IPS DF 6.9 (cell line): ENCODE measurements at regions not wholly inside any gene's neighbourhood (a gene's known extent, or its start where the extent isn't known, plus 50 kb on each side); places are given as distances from the start of the nearest gene placed in this dataset.

Source experiments
- DNase-seq: peaks from one replicate; pipeline ENCODE4 v3.0.0-alpha.2; 2013; ENCODE audit warnings: low read depth, low spot score
- H3K27ac ChIP-seq: one replicate; pipeline ENCODE4 v1.5.1; 2013; ENCODE audit warnings: low read length, control low read depth
- H3K27me3 ChIP-seq: 2 replicates; pipeline ENCODE4 v1.6.1; 2013; ENCODE audit warnings: mild to moderate bottlenecking, low read length; ENCODE audit not compliant: control insufficient read depth, insufficient read depth
- H3K36me3 ChIP-seq: 2 replicates; pipeline ENCODE4 v1.6.1; 2013; ENCODE audit warnings: low read length; ENCODE audit not compliant: control insufficient read depth, insufficient read depth
- H3K4me1 ChIP-seq: 2 replicates; pipeline ENCODE4 v1.6.1; 2013; ENCODE audit warnings: low read length; ENCODE audit not compliant: control insufficient read depth, insufficient read depth
- H3K4me3 ChIP-seq: 2 replicates; pipeline ENCODE4 v1.5.1; 2013; ENCODE audit warnings: mild to moderate bottlenecking, low read length
- H3K9me3 ChIP-seq: 2 replicates; pipeline ENCODE4 v1.6.1; 2013; ENCODE audit warnings: low read length, inconsistent platforms; ENCODE audit not compliant: control insufficient read depth, insufficient read depth
- WGBS: extraction: QIAGEN DNeasy Blood & Tissue Kit; methylation state at CpG from one replicate; pipeline ENCODE4 v1.1.7; 2013; ENCODE audit warnings: mixed read lengths, missing lambda C conversion rate; ENCODE audit not compliant: insufficient read length, insufficient coverage; 5-methylcytosine and 5-hydroxymethylcytosine counted together

- Histone ChIP-seq H3K27me3 (no peaks in the 10 kb centered on the region), H3K4me1 (no peaks in the 10 kb centered on the region), H3K4me3 (no peak overlapping the region), H3K9me3 (no peaks in the 10 kb centered on the region), H3K27ac (no peak overlapping the region), H3K36me3 (no peaks in the 10 kb centered on the region)
- WGBS, result no CpG with 5 or more reads among the region's 4 CpGs
- no peak for DNase-seq
Observed at GRCh38 chr7:25381818-25382589, 153.7 kb upstream of the NPVF start.

DNA sequence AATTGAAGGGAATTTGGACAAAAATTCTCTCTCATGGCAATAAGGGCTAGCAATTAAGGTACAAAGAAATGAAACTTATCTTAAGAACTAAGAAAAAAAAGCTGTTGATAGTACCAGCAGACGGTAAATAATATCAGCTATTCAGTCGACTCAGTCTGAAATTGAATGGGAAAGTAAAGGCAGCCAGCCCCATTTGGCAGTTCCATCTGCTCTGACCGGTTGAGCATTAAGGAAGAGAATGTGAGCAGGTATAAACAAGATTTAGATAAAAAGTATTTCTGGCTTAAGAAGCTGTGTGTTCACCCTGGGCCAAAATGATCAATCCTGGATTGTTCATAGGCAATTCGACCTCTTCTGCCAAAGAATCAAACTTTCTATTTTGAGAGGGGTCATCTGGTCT lies 154.6 kb upstream of the NPVF start:
- no peak overlapping the region for H3K4me3 ChIP-seq
- H3K4me1 ChIP-seq, result no peaks in the 10 kb centered on the region
- no peaks in the 10 kb centered on the region for H3K9me3 ChIP-seq
- H3K27ac ChIP-seq, result no peak overlapping the region
- H3K27me3 ChIP-seq, result no peaks in the 10 kb centered on the region
- DNase-seq, result no peak
- H3K36me3 ChIP-seq, result no peaks in the 10 kb centered on the region
- WGBS, result no CpG with 5 or more reads among the region's 4 CpGs

GRCh38 chr7:25383402-25383801 lies 155.1 kb upstream of the NPVF start:
- H3K4me1 ChIP-seq, result no peaks in the 10 kb centered on the region
- H3K4me3 ChIP-seq, result no peak overlapping the region
- H3K27ac ChIP-seq, result no peak overlapping the region
- no peaks in the 10 kb centered on the region for H3K9me3 ChIP-seq
- WGBS, result no CpG with 5 or more reads among the region's 2 CpGs
- DNase-seq, result no peak
- H3K27me3 ChIP-seq, result no peaks in the 10 kb centered on the region
- no peaks in the 10 kb centered on the region for H3K36me3 ChIP-seq

GRCh38 chr7:25384788-25385505 lies 156.7 kb upstream of the NPVF start:
- Histone ChIP-seq H3K27ac (no peak overlapping the region), H3K9me3 (no peaks in the 10 kb centered on the region), H3K36me3 (no peaks in the 10 kb centered on the region), H3K4me3 (no peak overlapping the region), H3K27me3 (no peaks in the 10 kb centered on the region), H3K4me1 (no peaks in the 10 kb centered on the region)
- DNase-seq, result no peak
- no CpG with 5 or more reads among the region's 7 CpGs for WGBS

GRCh38 chr7:25385506-25386136 lies 157.3 kb upstream of the NPVF start:
- no CpG with 5 or more reads among the region's 10 CpGs for WGBS
- DNase-seq, result no peak

GRCh38 chr7:25386311-25386744 lies 158.0 kb upstream of the NPVF start:
- WGBS, result no CpG with 5 or more reads among the region's 6 CpGs
- no peaks in the 10 kb centered on the region for H3K27me3 ChIP-seq
- H3K36me3 ChIP-seq, result no peaks in the 10 kb centered on the region
- no peak overlapping the region for H3K27ac ChIP-seq
- H3K4me1 ChIP-seq, result no peaks in the 10 kb centered on the region
- no peak for DNase-seq
- no peaks in the 10 kb centered on the region for H3K9me3 ChIP-seq
- no peak overlapping the region for H3K4me3 ChIP-seq

More at GRCh38 chr7:25385506-25386136, 157.3 kb upstream of the NPVF start:
- H3K27ac ChIP-seq, result no peak overlapping the region
- no peaks in the 10 kb centered on the region for H3K27me3 ChIP-seq
- no peaks in the 10 kb centered on the region for H3K9me3 ChIP-seq
- H3K36me3 ChIP-seq, result no peaks in the 10 kb centered on the region
- H3K4me1 ChIP-seq, result no peaks in the 10 kb centered on the region
- H3K4me3 ChIP-seq, result no peak overlapping the region

DNA sequence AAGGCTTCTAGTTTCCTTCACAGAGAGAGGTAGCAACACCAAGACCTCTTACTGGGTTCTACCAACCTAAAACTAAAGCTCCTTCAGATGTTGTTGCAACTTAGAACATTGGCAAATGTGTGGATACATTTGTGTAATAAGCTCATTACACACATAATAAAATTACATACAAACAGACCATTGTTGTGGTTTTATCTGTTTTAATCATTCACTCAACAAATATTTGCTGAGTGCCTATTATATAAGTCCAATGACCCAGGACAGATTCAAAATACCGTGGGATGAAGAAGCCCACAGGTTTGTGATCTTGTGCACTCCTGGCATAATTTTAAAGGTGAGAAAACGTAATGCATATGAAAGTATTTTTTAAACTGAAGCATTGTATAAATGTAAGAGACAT lies 160.4 kb upstream of the NPVF start:
- WGBS, result no CpG with 5 or more reads among the region's 2 CpGs
- H3K9me3 ChIP-seq, result no peaks in the 10 kb centered on the region
- DNase-seq, result no peak
- H3K27me3 ChIP-seq, result no peaks in the 10 kb centered on the region
- H3K4me3 ChIP-seq, result no peak overlapping the region
- no peak overlapping the region for H3K27ac ChIP-seq
- no peaks in the 10 kb centered on the region for H3K4me1 ChIP-seq
- H3K36me3 ChIP-seq, result no peaks in the 10 kb centered on the region

DNA sequence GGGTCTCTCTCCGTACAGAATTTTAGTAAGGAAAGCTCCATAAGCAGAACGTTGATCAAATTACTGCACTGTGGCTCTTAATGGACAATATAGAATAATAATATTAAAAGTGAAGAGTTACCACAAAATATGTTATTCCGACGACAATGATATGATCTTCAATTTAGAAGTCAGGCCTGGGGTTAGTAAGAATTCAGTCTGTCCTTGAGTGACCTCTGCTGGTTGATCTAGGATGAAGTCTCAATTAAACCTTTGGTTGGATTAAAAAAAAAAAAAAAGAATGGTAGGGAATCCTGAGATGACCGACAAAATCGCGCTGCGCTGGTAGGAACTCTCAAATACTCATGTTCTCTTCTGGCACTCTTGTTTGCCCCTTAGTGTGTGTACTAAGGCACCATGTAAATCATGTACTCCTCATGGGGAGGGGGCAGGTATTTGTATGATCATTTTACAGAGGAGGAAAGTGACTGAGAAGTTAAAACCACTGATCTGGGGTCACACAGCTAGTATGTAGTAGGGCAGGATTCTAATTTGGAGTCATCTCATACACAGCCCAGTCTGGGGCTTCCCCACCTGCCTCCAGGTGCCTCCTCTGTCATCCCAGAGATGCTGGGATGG lies 161.3 kb upstream of the NPVF start:
- Histone ChIP-seq H3K9me3 (no peaks in the 10 kb centered on the region), H3K27me3 (no peaks in the 10 kb centered on the region), H3K36me3 (no peaks in the 10 kb centered on the region), H3K4me1 (no peaks in the 10 kb centered on the region), H3K4me3 (no peak overlapping the region), H3K27ac (no peak overlapping the region)
- WGBS, result no CpG with 5 or more reads among the region's 8 CpGs
- DNase-seq, result peak; percentile 29

DNA sequence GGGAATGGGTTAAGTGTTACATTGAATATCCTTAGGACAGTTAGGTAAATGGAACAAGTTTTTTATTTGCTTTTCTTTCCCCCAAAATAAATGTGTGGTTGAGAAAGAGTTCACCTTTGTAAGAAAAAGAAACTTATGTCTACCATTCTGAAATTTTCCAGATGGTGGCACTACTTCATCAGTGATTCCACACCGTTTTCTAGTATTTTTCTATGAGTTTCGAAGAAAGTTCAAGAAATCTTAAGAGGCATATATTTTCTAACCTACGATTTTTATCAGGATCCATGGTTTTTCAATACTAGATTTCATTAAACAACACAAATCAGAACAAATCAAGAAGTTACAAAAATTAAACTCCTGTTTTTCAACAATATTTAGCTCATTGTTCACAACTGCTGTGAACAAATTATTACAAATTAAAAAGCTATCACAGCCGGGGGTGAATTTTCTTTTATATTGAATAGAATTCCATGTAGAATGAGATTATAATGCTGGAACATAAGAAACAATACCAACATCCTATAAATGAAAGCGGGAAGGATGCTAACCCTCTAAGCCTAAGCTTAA lies 163.1 kb upstream of the NPVF start:
- no CpG with 5 or more reads among the region's 5 CpGs for whole genome bisulfite sequencing
- no peak overlapping the region for H3K27ac ChIP-seq
- no peaks in the 10 kb centered on the region for H3K36me3 ChIP-seq
- no peaks in the 10 kb centered on the region for H3K27me3 ChIP-seq
- H3K4me3 ChIP-seq, result no peak overlapping the region
- no peaks in the 10 kb centered on the region for H3K4me1 ChIP-seq
- no peaks in the 10 kb centered on the region for H3K9me3 ChIP-seq
- DNase-seq, result no peak

DNA sequence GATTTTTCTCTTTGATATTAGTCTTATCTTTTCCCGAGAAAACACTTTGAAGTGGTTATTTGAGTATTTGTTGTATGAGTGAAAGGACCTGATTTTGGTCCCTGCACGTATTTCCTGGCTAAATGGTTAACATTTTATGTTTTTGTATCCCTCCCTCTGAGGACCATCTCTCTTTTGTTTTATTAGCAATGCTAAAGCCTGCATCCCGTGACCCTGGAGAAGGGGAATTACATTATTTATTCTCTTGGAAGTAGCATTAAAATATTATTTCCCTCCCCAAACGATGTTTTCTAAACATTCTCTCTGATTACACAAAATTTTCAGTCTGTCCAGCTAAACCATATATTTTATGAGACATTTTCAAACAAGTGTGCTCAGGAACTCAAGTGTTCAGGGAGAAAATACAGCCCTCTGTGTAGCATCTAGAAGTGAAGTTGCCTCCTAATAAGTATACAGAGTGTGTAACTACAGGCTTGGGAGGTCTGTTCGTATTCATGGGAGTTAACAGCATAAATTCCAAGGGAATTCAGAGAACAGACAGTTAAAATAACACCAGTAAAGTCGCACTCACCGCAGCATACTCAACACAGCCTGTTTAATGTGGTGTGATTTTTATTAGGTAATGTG lies 163.8 kb upstream of the NPVF start:
- no peak for DNase-seq
- H3K9me3 ChIP-seq, result no peaks in the 10 kb centered on the region
- no peak overlapping the region for H3K4me3 ChIP-seq
- no peaks in the 10 kb centered on the region for H3K27me3 ChIP-seq
- H3K4me1 ChIP-seq, result no peaks in the 10 kb centered on the region
- no CpG with 5 or more reads among the region's 7 CpGs for WGBS
- H3K36me3 ChIP-seq, result no peaks in the 10 kb centered on the region
- no peak overlapping the region for H3K27ac ChIP-seq
